Stimulated activated CD4-positive, alpha-beta T cell treated with anti-CD3 and anti-CD28 coated beads, Interleukin-2, amount 100 ng/mL, for 48 hours (primary cell): ENCODE measurements at regions not wholly inside any gene's neighbourhood (a gene's known extent, or its start where the extent isn't known, plus 50 kb on each side); places are given as distances from the start of the nearest gene placed in this dataset.

Experiments used
- DNase-seq, 2 donors: peaks; one replicate each; pipeline ENCODE4 v3.0.0-alpha.2; 2020

DNA sequence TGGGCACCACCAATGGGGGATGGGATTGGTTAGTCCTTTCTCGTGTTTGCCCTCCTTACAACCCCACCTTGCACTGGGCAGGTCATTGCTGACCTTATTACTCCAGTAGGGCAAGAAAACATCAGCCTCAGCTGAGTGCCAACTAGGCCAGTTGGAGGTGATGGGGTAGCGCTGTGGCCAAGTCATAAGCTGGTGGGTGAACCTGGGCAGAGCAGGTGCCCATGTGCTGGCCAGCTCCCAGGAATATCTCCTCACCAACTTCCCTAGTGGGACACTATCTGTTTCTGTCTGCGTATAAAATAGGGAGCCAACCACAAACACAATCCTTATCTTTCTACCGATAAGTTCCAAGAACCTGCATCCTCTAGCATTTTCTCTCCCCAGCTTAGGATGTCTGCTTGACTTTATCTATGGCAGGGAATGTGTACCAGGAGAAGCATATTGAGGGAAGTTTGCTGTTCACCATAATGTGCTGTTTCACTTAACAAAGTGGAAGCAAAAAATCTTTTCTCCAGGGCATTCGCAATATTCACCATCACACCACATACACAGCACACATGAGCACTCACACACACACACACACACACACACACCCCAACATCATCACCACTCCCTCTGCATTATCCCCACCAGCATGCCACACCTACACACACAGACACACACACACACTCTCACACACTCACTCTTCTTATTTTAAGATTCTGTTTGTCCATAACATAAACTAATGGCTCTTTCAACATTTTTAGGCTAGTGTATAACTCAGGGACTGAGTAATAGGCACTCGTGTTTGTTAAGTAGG, 390.0 kb downstream of the ENC1 start:
- DNase-seq: no peak

DNA sequence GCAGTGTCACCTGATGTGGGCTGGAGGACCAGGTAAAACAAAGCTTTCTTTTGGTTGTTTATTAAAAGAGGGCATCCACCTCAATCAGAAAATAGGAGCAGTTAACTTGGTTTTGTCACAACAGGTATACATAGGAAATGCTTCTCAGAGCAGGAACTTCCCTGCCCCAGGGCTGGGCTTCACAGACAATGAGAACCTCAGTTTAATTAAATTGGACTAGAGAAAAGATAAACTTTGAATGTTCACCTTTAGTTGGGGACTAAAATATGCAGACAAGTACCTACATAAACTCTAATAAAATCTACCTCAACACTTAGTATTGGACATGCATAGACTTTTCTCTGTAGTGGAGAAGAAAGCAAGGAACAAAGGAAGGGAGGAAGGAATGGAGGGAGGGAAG, 392.0 kb downstream of the ENC1 start:
- no peak for DNase-seq

DNA sequence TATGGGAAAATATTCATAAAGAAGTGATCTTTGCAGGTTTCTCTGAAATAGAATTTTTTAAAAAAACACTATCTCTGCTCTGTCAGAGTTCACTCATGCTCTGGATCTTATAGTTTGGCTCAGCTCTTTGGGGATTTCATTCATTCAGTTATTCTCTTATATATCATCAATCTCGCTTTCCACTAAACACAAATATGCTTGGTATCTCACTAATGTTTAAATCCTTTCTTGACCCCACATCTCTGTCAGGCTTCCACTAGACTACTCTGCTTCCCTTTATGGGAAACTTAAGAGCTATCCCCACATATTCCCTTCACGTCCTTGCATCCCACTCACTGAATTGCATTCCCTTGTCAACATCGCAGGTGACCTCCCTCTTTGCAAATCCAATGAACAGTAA, 396.1 kb downstream of the ENC1 start:
- DNase-seq: no peak

DNA sequence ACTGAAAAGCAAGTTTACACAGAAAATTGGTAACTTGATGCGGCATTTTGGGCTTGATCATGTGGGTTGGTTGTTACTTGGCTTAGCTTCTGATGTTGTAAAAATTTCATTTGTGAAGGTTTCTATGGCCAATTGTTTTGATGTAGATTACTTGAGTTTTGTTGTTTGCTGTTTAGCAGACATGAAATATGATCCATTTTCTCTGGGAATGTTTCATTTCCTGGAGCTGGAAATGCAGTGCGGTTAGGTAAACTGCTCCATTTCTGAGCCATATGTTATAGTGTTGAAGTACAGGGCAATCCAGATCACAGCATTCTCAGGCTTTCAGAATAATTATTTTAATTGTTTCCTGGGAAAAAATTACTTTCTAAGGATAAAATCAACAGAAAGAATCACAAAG, 396.9 kb downstream of the ENC1 start:
- DNase-seq: no peak

DNA sequence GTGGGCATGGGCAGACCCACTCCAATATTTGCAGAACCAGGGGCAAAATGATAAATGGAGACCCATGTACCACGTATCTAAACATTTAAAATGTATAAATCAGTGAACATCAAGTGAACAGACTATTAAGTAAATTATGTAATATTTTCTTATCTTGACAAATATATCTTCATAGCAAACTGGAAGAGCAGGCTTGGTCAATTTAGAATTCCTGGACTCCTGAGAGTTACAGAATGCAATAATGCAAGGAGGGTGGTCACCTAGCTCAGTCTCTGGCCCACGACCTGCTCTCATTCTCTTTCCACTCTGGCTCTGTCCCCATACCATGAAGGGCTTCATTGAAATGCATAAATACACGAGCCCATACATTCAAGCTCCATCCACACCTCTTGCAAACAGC, 398.0 kb downstream of the ENC1 start:
- no peak for DNase-seq

DNA sequence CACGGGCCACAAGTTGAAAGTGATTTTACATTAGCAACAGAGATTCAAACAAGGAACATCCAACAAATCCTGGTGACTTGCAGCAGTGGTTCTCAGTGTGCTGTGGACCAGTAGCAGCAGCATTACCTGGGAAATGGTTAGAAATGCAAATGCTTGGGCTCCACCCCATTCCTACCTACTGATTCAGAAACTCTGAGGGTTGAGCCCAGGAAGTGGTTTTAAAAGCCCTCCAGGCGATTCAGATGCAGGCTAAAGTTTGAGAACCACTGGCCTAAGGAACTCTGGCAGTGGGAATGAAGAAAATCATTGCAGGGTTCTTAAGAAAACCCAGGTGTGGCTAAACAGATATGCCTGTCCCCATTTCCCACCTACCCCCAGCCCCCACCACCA, 398.8 kb downstream of the ENC1 start:
- DNase-seq: no peak

DNA sequence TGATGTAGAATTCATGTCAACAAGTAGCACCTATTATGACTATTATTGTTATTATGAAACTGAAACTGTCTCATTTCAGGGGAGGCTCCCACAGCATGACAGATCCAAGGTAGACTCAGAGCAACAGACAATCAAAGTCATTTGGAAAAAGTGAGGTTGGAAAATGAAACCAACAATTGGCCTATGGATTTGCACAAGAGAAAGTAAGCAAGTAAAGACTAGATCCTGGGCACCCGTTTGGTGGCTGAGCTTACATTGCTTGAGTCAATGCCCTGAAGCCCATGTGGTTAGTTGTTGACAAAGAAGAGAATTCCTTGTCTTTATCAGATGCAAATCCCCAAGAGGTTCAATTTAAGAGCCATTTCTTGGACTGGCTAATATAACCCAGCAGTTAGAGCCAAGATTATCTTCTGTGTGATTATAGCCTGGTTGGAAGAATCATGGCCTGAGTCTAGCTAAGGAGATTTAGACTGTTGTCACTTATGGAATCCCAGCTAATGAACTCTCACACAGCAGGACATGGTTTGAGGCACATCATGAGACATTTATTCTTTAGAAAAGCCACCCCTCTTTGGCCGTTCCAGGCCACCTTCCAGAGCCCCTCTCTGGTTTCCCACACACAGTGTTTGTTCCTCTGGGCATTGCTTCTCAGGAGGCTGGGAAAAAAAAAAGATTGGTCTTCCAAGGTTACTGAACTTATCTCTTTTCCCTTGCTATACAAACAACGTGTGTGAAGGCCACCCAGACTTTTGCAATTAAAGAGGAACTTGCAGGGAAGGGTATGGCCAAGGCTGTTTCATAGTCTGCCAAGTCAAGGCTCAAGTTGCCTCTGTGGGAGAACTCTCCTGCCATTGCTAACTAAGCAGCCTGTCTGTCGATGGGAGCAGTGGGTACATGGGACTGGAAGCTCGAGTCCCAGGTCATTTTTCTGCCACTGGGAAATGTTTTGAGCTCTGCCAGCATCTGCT, 399.5 kb downstream of the ENC1 start:
- no peak for DNase-seq

DNA sequence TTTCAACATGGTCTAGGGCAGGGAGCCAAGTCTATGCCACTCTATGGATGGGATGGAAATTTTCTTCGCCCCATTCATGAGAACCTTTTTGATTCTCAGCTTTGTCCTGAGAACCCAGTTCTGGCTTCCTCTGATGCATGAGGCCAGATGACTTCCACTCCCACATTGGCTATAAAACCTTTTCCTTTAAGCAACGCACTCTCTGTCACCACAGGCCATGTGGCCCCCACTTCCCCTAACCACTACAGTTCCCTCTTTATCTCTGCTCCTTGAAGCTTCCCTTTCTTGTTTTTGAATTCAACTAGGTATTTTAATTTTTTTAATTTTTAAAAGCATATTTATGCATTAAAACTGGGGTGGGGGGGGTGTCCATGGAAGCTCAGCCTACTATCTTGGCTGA, 401.3 kb downstream of the ENC1 start:
- DNase-seq: no peak

DNA sequence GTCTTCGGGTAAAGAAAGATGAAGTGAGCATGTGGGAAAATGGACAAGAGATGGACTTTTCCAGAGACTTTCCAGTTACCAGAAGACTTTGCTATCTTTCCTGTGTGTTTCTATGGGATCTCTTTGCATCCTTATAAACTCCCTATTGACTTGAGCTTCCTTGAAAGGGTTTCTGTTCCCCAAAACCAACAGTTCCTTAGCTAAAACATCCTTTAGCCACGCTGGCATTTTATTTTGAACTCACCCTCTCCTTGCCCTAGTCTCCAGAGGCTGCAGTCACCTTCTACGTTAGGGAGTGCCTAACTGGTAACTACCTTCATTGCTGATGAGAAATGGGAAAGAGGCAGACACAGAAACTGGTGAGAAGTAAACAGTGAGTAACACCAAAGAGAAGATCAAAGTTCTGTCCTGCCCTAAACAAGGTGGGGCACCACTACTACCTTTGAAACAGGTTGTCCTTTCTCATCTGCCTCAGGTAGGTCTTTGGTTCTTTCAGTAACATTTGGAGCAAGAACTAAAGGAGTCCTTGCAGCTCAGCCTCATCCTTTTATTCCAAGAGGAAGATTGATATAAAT, 402.9 kb downstream of the ENC1 start:
- DNase-seq: no peak

DNA sequence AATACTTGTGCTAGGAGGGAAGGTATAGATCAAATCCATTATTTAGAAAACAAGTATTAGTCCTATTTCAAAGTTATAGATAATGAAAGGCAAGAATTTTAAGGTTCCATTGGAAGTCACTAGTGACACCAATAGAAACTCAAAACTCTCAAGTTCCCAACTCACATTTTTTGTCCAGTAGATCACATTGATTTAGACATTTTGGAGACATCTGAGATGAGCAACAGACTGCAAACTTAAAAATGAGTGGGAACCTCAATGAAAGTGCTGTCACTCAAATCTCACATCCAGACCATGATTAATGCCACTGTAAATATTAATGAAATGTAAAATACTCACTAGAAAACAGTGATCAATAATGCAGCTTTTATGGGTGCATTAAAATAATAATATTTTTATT, 405.0 kb downstream of the ENC1 start:
- no peak for DNase-seq

DNA sequence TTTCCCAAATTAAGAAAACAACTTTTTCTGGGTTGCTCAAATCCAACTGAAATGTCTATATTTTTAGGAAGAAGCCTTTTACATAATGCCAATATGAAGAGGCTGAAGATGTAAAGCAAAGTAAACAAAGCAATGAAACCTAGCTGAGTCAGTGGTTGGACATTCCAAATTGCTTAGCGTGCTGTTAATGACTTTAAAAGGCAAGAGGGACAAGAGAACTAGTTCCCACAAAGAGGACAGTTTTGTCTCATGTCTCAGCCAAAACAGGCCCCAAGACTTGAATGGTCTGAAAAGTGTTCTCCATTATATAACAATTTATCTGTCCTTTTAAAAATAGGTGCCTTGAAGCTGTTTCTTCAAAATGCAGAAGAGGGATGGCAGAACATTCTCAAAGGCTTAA, 407.0 kb downstream of the ENC1 start:
- no peak for DNase-seq

DNA sequence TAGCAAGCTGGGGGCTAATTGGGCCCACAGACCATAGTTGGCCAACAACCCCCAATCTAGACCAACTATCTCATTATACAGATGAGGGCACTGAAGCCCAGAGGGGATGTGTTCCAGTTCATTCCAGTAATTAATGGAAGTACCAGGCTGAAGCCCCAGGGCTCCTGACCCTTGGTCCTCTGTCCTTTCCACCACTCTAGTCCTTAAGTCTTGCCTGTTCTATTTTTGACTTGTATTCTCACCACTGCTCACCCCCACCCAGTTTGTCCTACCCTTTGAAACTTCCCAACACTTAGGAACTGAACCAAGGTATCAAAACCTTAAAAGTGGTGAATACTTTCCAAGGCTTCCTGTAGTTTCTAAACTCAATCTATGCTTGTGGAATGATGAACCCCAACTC, 407.4 kb downstream of the ENC1 start:
- DNase-seq: no peak

DNA sequence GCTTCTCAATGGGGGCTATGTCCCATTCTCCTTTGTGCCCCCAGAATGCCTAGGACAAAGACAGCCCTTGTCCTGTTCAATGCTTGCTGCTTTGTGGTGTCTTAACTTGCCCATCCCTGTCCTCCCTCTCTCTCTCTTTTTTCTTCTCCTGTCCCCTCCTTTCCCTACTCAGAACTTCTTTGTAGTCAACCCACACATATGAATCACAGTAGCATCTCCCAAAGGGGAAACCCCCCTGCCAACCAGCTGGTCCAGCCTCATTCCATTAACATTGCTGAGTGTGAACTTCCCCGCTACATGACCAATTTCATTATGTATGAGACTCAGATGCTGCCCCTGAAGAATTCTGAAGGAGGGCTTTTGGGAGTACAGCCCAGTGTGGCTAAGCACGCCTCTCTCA, 408.3 kb downstream of the ENC1 start:
- DNase-seq: no peak

DNA sequence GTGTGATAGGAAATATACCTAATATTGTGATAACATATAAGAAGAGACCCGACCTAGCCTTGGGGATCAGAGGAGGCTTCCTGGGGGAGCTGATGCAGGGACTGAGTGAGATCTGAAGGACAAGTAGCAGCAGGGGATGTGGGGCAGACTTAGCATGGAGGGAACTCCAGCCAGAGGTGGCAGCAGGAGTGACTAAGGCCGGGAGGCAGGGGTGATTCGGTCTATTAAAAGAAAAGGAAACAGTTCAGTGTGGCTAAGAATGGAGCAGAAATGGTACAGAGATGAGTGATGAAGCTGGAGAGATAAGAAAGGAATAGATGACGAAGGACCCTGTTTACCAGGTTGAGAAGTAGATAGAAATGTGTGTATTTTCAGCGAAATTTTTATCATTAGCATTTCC, 408.8 kb downstream of the ENC1 start:
- no peak for DNase-seq

DNA sequence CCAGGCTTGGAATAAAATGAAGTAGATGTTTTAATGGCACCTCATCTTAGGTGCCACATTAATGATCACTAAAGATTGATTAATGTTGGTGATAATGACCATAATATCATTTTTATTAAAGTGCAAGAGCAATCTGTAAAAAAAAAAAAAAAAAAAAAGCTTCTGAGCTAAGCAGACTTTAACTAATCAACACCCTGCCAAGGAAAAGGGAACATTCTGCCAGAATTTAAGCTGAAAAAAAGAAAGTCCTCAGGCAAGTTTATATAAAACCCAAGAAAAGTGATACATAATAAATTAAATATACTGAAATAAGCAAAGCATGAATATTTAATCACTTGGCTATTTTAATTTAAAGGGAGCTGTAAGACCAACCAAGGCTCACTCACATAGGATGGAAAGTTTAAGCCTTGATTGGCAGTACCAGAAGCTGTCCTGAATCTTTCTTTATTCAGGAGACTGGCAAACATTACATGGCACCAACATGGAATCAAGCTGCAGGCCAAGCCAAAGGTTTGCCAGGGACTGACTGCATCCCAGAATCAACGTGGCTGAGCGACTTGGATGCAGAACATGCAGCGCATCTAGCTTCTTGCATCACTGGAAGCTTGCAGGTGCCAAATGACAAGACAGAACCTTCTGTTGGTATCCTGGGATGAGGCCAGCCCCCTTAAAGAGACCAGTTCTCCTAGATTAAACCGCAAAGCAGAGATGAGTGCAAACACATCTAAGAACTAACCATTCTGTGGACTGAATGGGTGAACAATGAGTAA, 413.6 kb downstream of the ENC1 start:
- no peak for DNase-seq

DNA sequence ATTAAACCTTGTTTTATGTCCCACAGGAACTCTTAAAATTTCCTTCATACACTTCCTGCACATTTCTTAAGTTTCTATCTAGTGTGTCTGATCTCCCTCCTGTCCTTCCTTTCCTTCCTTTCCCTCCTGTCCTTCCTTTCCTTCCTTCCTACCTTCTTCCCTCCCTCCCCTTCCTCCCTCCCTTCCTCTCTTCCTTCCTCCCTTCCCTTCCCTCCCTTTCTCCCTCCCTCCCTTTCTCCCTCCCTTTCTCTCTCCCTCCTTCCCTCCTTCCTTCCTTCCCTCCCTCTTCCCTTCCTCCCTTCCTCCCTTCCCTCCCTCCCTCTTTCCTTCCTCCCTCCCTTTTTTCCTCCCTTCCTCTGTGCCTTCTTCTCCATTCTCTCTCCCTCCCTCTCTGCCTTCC, 414.9 kb downstream of the ENC1 start:
- DNase-seq: no peak

DNA sequence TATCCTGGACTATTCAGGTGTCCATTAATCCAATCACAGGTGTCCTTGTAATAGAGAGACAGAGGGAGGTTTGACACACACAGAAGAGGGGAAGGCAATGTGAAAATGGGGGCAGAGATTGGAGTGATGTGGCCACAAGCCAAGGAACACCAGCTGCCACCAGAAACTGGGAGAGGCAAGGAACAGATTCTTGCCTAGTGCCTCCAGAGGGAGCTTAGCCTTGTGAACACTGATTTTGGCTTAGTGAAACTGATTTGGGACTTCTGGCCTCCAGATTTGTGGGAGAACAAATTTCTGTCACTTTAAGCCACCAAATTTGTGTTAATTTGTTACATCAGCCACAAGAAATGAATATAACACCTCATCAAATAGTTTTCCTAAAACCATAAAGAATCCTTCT, 416.2 kb downstream of the ENC1 start:
- no peak for DNase-seq

DNA sequence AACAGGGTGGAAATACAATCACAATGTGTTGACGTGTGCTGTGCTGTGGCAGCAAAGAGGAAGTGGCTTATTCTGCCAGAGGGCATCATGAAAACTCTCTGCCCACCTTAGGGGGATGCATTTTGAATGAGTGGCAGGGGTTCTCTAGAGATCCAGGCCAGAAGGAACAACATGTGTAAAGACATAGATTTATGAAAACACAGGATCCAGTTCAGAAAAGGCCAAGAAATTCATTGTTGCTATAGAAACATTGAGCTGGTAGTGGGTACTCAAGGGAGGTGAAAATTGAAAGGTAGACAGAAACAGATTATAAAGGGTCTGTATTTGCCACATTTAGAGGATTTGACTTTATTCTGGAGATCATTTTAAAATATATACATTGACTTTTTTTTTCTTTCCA, 417.7 kb downstream of the ENC1 start:
- no peak for DNase-seq

DNA sequence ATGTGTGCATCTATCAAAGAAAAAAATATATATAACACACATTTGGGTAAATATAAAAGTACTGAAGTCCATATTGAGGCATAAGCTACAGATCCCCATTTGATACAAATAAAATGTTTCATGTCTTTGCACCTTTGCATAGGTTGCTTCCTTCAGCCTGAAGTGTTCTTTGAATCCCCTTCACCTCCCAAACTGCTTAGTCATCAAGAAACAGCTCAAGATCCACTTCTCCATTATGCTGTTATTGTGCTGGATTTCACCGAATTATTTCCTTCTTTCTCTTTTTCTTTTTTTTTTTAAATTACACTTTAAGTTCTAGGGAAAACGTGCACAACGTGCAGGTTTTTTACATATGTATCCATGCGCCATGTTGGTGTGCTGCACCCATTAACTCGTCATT, 419.1 kb downstream of the ENC1 start:
- no peak for DNase-seq

DNA sequence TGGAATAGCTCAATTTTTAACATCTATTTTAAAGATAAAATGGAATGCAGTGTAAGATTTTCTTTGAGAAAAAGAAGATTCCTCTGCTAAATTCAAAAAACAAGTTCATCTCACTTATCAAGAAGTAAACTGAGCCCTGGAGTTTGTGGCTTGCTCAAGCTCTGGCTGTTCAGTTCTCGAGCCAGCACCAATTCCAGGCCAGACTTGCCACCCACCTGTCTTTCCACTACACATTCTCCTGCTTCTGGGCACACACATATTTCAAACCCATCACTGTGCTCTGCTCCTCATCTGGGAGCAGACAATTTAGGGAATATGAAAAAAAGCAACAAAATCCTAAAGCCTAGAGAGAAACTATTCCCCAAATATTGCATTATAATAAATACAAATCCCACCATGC, 424.5 kb downstream of the ENC1 start:
- no peak for DNase-seq

DNA sequence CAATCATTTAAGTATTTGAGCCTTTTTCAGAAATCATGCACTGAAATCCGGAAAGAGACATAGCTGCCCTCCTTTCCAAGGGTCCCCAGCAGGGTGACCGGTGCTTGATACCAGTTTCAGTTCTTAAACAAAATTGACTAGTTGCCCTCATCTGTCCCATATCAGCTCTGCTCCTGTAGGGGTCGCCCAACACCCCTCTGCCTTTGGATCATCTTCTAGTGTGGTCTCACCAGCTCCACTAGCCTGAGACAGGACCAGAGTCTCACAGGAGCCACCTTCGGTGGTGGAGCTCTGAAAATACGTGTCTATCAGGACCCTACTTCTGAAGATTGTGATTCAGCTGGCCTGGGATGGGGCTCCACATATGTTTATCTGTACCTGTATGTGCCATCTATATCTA, 428.2 kb downstream of the ENC1 start:
- DNase-seq: no peak

DNA sequence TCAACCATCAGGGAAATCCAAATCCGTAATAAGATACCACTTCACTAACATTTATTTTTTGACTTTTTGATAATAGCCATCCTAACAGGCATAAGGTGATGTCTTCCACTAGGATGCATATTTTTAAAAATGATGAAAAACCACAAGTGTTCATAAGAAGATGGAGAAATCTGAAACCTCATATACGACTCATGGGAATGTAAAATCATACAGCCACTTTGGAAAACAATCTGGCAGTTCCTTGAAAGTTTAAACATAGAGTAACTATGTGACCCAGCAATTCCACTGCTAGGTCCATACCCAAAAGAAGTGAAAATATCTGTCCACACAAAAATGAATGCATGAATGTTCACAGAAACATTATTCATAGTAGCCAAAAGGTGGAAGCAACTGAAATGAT, 431.0 kb downstream of the ENC1 start:
- no peak for DNase-seq
